ENCODE measurements at regions not wholly inside any gene's neighbourhood (a gene's known extent, or its start where the extent isn't known, plus 50 kb on each side); places are given as distances from the start of the nearest gene placed in this dataset.
"Not testable (repeated sequence)": the region's sequence is repeated elsewhere in the genome, so short reads cannot be mapped to it uniquely, and the experiment has no call there.

- no peak for TF ChIP-seq CTCF (conservative IDR thresholded peaks at IDR 0.05; ENCODE audit: low read depth)
These were observed 437.3 kb upstream of the BCHE start for GRCh38 chr3:166274351-166275023.

DNA sequence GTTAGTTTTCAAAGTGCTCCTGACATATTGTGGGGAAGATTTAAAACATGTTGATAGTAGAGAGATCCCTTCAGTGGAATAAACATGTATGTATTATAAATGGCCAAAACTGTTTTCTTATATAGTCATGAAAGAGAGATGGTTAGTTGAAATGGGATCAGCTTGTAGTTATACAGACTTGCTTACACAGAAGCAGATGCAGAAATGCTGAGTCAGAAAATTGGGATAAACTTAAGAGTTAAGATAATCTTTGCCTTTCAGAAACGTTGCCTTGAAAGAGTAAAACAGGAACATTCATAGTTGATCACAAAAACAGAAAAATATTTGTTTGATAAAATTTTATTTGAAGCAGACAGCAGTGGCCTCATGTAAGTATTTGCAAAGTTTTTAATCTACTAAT is 433.2 kb upstream of the BCHE start:
- POLR2A ChIA-PET (ENCODE audit: low non-redundant PET): no interaction called here
- DNase-seq (ENCODE audit: low spot score): no peak
- no peak overlapping the region for H3K27ac ChIP-seq
- CTCF ChIA-PET: no interaction called here
- no peak for TF ChIP-seq CTCF (conservative IDR thresholded peaks at IDR 0.05; ENCODE audit: low read depth)

More at GRCh38 chr3:166274351-166275023, 437.3 kb upstream of the BCHE start:
- CTCF ChIA-PET: interaction anchor here (0.6 kb wide), 1 partner anchor 712 kb away, joined by 3 read pairs; no protein-coding TSS in a partner anchor
- DNase-seq (ENCODE audit: low spot score): peak; percentile 1
- POLR2A ChIA-PET (ENCODE audit: low non-redundant PET): no interaction called here
- H3K27ac ChIP-seq: no peak overlapping the region

DNA sequence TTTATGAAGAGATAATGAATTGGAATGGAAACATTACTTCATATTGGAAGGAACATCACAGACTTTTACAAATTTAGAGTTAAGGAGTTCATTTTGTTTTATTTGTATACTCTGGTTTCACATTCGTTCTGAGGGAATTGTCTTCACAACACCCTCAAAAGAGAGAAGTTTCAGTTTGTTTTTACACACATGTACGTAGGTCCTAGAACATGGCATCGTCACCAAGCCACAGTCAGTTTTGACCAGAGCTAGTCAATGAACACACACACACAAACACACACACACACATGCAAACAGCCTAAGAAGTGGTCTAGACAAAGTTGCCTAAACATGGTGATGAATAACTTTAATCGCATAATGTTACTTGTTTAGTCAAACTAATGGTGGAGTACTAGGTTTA is 427.9 kb upstream of the BCHE start:
- no peak for TF ChIP-seq CTCF (conservative IDR thresholded peaks at IDR 0.05; ENCODE audit: low read depth)
- H3K27ac ChIP-seq: no peak overlapping the region
- ChIA-PET POLR2A (ENCODE audit: low non-redundant PET) (no interaction called here), CTCF (no interaction called here)
- no peak for DNase-seq (ENCODE audit: low spot score)

- no peak overlapping the region for H3K27ac ChIP-seq
- ChIA-PET CTCF (no interaction called here), POLR2A (ENCODE audit: low non-redundant PET) (no interaction called here)
- TF ChIP-seq CTCF (conservative IDR thresholded peaks at IDR 0.05; ENCODE audit: low read depth): no peak
- DNase-seq (ENCODE audit: low spot score): no peak
These were observed 426.2 kb upstream of the BCHE start for GRCh38 chr3:166263460-166263859.

DNA sequence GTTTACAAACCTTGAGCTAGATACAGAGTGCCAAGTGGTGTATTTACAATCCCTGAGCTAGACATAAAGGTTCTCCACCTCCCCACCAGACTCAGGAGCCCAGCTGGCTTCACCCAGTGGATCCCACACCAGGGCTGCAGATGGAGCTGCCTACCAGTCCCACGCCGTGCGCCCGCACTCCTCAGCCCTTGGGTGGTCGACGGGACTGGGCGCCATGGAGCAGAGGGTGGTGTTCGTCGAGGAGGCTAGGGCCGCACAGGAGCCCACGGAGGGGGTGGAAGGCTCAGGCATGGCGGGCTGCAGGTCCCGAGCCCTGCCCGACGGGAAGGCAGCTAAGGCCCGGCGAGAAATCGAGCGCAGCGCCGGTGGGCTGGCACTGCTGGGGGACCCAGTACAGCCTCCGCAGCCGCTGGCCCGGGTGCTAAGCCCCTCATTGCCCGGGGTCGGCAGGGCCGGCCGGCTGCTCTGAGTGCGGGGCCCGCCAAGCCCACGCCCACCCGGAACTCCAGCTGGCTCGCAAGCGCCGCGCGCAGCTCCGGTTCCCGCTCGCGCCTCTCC is 421.1 kb upstream of the BCHE start:
- DNase-seq (ENCODE audit: low spot score); POLR2A ChIA-PET (ENCODE audit: low non-redundant PET); H3K27ac ChIP-seq: not testable (repeated sequence)
- CTCF ChIA-PET: interaction anchor here (0.6 kb wide), 1 partner anchor 580 kb away, joined by 4 read pairs; no protein-coding TSS in a partner anchor

DNA sequence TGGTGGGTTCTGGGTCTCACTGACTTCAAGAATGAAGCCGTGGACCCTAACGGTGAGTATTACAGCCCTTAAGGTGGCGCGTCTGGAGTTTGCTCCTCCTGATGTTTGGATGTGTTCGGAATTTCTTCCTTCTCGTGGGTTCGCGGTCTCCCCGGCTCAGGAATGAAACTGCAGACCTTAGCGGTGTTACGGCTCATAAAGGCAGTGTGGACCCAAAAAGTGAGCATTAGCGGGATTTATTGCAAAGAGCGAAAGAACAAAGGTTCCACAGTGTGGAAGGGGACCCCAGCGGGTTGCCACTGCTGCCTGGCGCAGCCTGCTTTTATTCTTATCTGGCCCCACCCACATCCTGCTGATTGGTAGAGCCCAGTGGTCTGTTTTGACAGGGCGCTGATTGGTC is 420.5 kb upstream of the BCHE start:
- no peak for TF ChIP-seq CTCF (conservative IDR thresholded peaks at IDR 0.05; ENCODE audit: low read depth)
- CTCF ChIA-PET: interaction anchor here (0.6 kb wide), 1 partner anchor 581 kb away, joined by 4 read pairs; no protein-coding TSS in a partner anchor
- DNase-seq (ENCODE audit: low spot score): no peak
- H3K27ac ChIP-seq: no peak overlapping the region
- POLR2A ChIA-PET (ENCODE audit: low non-redundant PET): no interaction called here

GRCh38 chr3:166248784-166249183 is 411.6 kb upstream of the BCHE start:
- ChIA-PET CTCF (no interaction called here), POLR2A (ENCODE audit: low non-redundant PET) (no interaction called here)
- TF ChIP-seq CTCF (conservative IDR thresholded peaks at IDR 0.05; ENCODE audit: low read depth): no peak
- DNase-seq (ENCODE audit: low spot score): no peak
- H3K27ac ChIP-seq: no peak overlapping the region

Measured in RWPE1 (cell line).